C4-2B (cell line): ENCODE measurements at regions not wholly inside any gene's neighbourhood (a gene's known extent, or its start where the extent isn't known, plus 50 kb on each side); places are given as distances from the start of the nearest gene placed in this dataset.

Experiments
- CTCF ChIP-seq: fragments of 450-650 bp; conservative IDR thresholded peaks from 2 replicates; pipeline ENCODE4 v1.5.1; 2017; ENCODE audit warnings: mild to moderate bottlenecking
- ZFX ChIP-seq: fragments of 450-650 bp; IDR thresholded peaks from 2 replicates; pipeline ENCODE4 v1.6.1; 2017

GRCh38 chr22:22818202-22818538 lies 69.4 kb upstream of the IGLL5 start:
- no peak for TF ChIP-seq CTCF
- peak; percentile 19; the same call in 1 of the 2 replicates for TF ChIP-seq ZFX
